Panc1 (cell line): ENCODE measurements at regions not wholly inside any gene's neighbourhood (a gene's known extent, or its start where the extent isn't known, plus 50 kb on each side); places are given as distances from the start of the nearest gene placed in this dataset.

Source experiments
- CTCF ChIP-seq: fragments of 450-650 bp; IDR thresholded peaks from 2 replicates; pipeline ENCODE4 v1.5.1; 2017; ENCODE audit warnings: mild to moderate bottlenecking
- POLR2AphosphoS5 ChIP-seq: IDR thresholded peaks from 2 replicates; pipeline ENCODE4 v1.6.1; 2012; ENCODE audit warnings: mild to moderate bottlenecking, low read depth, low read length, moderate library complexity
- REST ChIP-seq, 2 experiments: IDR thresholded peaks; 2 replicates each; pipeline ENCODE4 v1.6.1; 2011 to 2012; ENCODE audit warnings: low read depth in 2 of 2, control low read depth in 1 of 2, low read length in 1 of 2, mild to moderate bottlenecking in 1 of 2, moderate library complexity in 1 of 2; ENCODE audit not compliant: insufficient read depth in 1 of 2

GRCh38 chr13:36530050-36530789 is 97.9 kb downstream of the CCNA1 start:
- no peak for TF ChIP-seq CTCF
- TF ChIP-seq REST (IDR thresholded peaks at IDR 0.05; ENCODE audit: insufficient read depth in 1 of 2, low read depth in 2 of 2, low read length in 1 of 2): no peak
- TF ChIP-seq POLR2AphosphoS5: no peak
